Caco-2 (cell line): ENCODE measurements at regions not wholly inside any gene's neighbourhood (a gene's known extent, or its start where the extent isn't known, plus 50 kb on each side); places are given as distances from the start of the nearest gene placed in this dataset.

Source experiments
- BruUV-seq: library from RNA; stranded (reverse); fragments of 400-500 nt; replicated peaks from 2 replicates; lab custom pipeline; 2021; lab: Mats Ljungman, UMichigan
- CTCF ChIA-PET: fragments of 300-600 bp; sonication (Branson Sonifier 250); formaldehyde crosslinking; loops from one replicate; lab custom pipeline; 2022; ENCODE audit warnings: antibody characterized with exemption; lab: Charles Lee
- POLR2A ChIA-PET: fragments of 300-600 bp; sonication (Branson Sonifier 250); formaldehyde crosslinking; loops from one replicate; lab custom pipeline; 2022; ENCODE audit warnings: antibody characterized with exemption; lab: Charles Lee
- DNase-seq, 2 experiments: peaks; one replicate each; pipeline versions ENCODE4 v3.0.0 to v3.0.0-alpha.2; 2020 to 2022
- H3K27me3 ChIP-seq: replicated peaks from 2 replicates; pipeline ENCODE4 v1.6.0; 2011; ENCODE audit warnings: low read length; ENCODE audit not compliant: control insufficient read depth, insufficient read depth
- H3K36me3 ChIP-seq: 2 replicates; pipeline ENCODE4 v1.5.1; 2011; ENCODE audit warnings: low read length; ENCODE audit not compliant: control insufficient read depth, insufficient read depth
- H3K4me1 ChIP-seq: fragments of 250-450 bp; sonication (Bioruptor Pico); 2 replicates; pipeline ENCODE4 v1.5.1; 2020; ENCODE audit warnings: mild to moderate bottlenecking
- H3K4me3 ChIP-seq: 2 replicates; pipeline ENCODE4 v1.5.1; 2011; ENCODE audit warnings: low read depth, mild to moderate bottlenecking, control low read depth, low read length
- H3K9me3 ChIP-seq: fragments of 250-450 bp; sonication (Bioruptor Pico); 2 replicates; pipeline ENCODE4 v1.5.1; 2020; ENCODE audit warnings: mild to moderate bottlenecking, moderate library complexity
- H3K27ac Mint-ChIP-seq: one replicate; pipeline ENCODE4 v1.8.0; 2022; ENCODE audit warnings: mixed read lengths; ENCODE audit not compliant: unreplicated experiment
- H3K27me3 Mint-ChIP-seq: one replicate; pipeline ENCODE4 v1.8.0; 2022; ENCODE audit warnings: mixed read lengths; ENCODE audit not compliant: insufficient read depth, unreplicated experiment
- H3K36me3 Mint-ChIP-seq: one replicate; pipeline ENCODE4 v1.8.0; 2022; ENCODE audit warnings: mild to moderate bottlenecking, mixed read lengths; ENCODE audit not compliant: insufficient read depth, unreplicated experiment
- H3K4me1 Mint-ChIP-seq: one replicate; pipeline ENCODE4 v1.8.0; 2022; ENCODE audit warnings: low read depth, mixed read lengths; ENCODE audit not compliant: unreplicated experiment
- H3K4me3 Mint-ChIP-seq: one replicate; pipeline ENCODE4 v1.8.0; 2022; ENCODE audit warnings: mild to moderate bottlenecking, moderate library complexity, mixed read lengths; ENCODE audit not compliant: unreplicated experiment
- H3K9me3 Mint-ChIP-seq: one replicate; pipeline ENCODE4 v1.8.0; 2022; ENCODE audit warnings: mixed read lengths; ENCODE audit not compliant: unreplicated experiment
- CTCF ChIP-seq, 2 experiments: fragments of 200-600 bp in 1 of 2; IDR thresholded peaks; 1 replicate in 1 of 2; 2 replicates in 1 of 2; pipeline versions ENCODE4 v1.5.1 to v1.8.0; 2011 to 2022; ENCODE audit warnings: antibody characterized with exemption in 1 of 2, control low read depth in 1 of 2, inconsistent platforms in 1 of 2, low read depth in 1 of 2, low read length in 1 of 2, mild to moderate bottlenecking in 1 of 2, moderate library complexity in 1 of 2; ENCODE audit not compliant: insufficient read depth in 1 of 2, severe bottlenecking in 1 of 2, unreplicated experiment in 1 of 2
- intact Hi-C: fragments of 100-400 bp; cut with micrococcal nuclease; formaldehyde crosslinking; loops from one replicate; pipeline ENCODE4 v1.10.0; 2022; ENCODE audit not compliant: unreplicated experiment

GRCh38 chr18:3328532-3328931, 66.6 kb downstream of the MYL12B start:
- Histone ChIP-seq H3K4me1 (peaks cover 26% of the 10 kb centered on the region), H3K9me3 (no peaks in the 10 kb centered on the region), H3K36me3 (no peaks in the 10 kb centered on the region), H3K4me3 (no peak overlapping the region), H3K27me3 (no peaks in the 10 kb centered on the region)
- Mint-ChIP-seq H3K27ac (peak overlapping the region; percentile 88), H3K4me3 (peak overlapping the region; percentile 55), H3K36me3 (peaks cover 13% of the 10 kb centered on the region), H3K27me3 (no peaks in the 10 kb centered on the region), H3K4me1 (peaks cover 28% of the 10 kb centered on the region), H3K9me3 (peaks cover 18% of the 10 kb centered on the region)
- no peak for DNase-seq
- CTCF ChIA-PET: no interaction called here
- BruUV-seq: no TSS peak
- intact Hi-C loops: no loop called here
- TF ChIP-seq CTCF (IDR thresholded peaks at IDR 0.05; ENCODE audit: insufficient read depth in 1 of 2, low read depth in 1 of 2, low read length in 1 of 2, severe bottlenecking in 1 of 2, unreplicated experiment in 1 of 2): no peak
- POLR2A ChIA-PET: no interaction called here

- intact Hi-C loops: loop anchor here (1.0 kb wide), 1 partner anchor 54 kb away; no protein-coding TSS in a partner anchor
- H3K4me3 Mint-ChIP-seq: peak overlapping the region; percentile 55
- H3K27ac Mint-ChIP-seq: peak overlapping the region; percentile 88
- peaks cover 27% of the 10 kb centered on the region for H3K9me3 Mint-ChIP-seq
- CTCF ChIA-PET: no interaction called here
- no TSS peak for BruUV-seq
- Histone ChIP-seq H3K27me3 (no peaks in the 10 kb centered on the region), H3K4me1 (peaks cover 26% of the 10 kb centered on the region), H3K36me3 (no peaks in the 10 kb centered on the region), H3K9me3 (no peaks in the 10 kb centered on the region), H3K4me3 (no peak overlapping the region)
- H3K36me3 Mint-ChIP-seq: peaks cover 13% of the 10 kb centered on the region
- POLR2A ChIA-PET: interaction anchor here (0.6 kb wide), 1 partner anchor 289 kb away, joined by 3 read pairs; no protein-coding TSS in a partner anchor
- DNase-seq: peak in 1 of 2 experiments; percentile 67
- peaks cover 28% of the 10 kb centered on the region for H3K4me1 Mint-ChIP-seq
- H3K27me3 Mint-ChIP-seq: no peaks in the 10 kb centered on the region
- no peak for TF ChIP-seq CTCF (IDR thresholded peaks at IDR 0.05; ENCODE audit: insufficient read depth in 1 of 2, low read depth in 1 of 2, low read length in 1 of 2, severe bottlenecking in 1 of 2, unreplicated experiment in 1 of 2)
These were observed 67.5 kb downstream of the MYL12B start for GRCh38 chr18:3329471-3329870.

- intact Hi-C loops: loop anchor here (1.0 to 2.0 kb wide), 2 partner anchors 53 to 117 kb away; no protein-coding TSS in a partner anchor
- BruUV-seq: no TSS peak
- H3K36me3 Mint-ChIP-seq: peaks cover 13% of the 10 kb centered on the region
- H3K27ac Mint-ChIP-seq: peak overlapping the region; percentile 88
- no peak overlapping the region for H3K4me3 ChIP-seq
- H3K36me3 ChIP-seq: no peaks in the 10 kb centered on the region
- no peaks in the 10 kb centered on the region; the same call in 1 of the 2 replicates for H3K9me3 ChIP-seq
- DNase-seq: peak; percentile 71 to 72
- H3K27me3 Mint-ChIP-seq: no peaks in the 10 kb centered on the region
- peaks cover 26% of the 10 kb centered on the region for H3K4me1 ChIP-seq
- TF ChIP-seq CTCF (IDR thresholded peaks at IDR 0.05; ENCODE audit: insufficient read depth in 1 of 2, low read depth in 1 of 2, low read length in 1 of 2, severe bottlenecking in 1 of 2, unreplicated experiment in 1 of 2): no peak
- ChIA-PET POLR2A (interaction anchor here (0.6 to 0.8 kb wide), 2 partner anchors 273 to 289 kb away, joined by 3 read pairs; no protein-coding TSS in a partner anchor), CTCF (no interaction called here)
- H3K9me3 Mint-ChIP-seq: peaks cover 28% of the 10 kb centered on the region
- H3K27me3 ChIP-seq: no peaks in the 10 kb centered on the region
- H3K4me3 Mint-ChIP-seq: peak overlapping the region; percentile 55
- H3K4me1 Mint-ChIP-seq: peaks cover 28% of the 10 kb centered on the region
These were observed 67.9 kb downstream of the MYL12B start for GRCh38 chr18:3329872-3330271.
